ENCODE measurements at regions not wholly inside any gene's neighbourhood (a gene's known extent, or its start where the extent isn't known, plus 50 kb on each side); places are given as distances from the start of the nearest gene placed in this dataset.
A peak's percentile ranks its signal among the peaks of the same experiment; 100 is the strongest.

DNA sequence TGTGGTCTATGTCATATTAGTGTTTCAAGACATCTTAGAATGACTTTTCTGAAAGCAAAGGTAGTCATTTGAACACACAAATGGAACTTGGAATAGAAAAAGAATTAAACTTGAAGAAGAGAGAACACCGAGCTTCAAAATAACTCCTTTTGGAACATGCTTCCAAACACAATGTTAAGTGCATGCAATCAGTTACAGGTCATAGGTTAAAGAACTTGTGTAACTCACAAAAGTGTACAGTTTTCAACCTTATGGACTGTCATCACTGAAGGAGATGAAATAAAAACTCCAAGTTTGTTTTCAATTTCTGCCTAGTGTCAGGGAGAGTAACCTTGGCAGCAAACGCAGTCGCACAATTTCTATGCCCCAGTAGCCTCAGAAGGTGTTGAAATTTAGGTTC, 192.9 kb upstream of the NECTIN3 start:
- peaks cover 2% of the 10 kb centered on the region for H3K4me1 Mint-ChIP-seq
- H3K36me3 ChIP-seq (ENCODE audit: control insufficient read depth, insufficient read depth, low read length): no peaks in the 10 kb centered on the region
- H3K27me3 ChIP-seq (ENCODE audit: control insufficient read depth, insufficient read depth, low read length, poor library complexity, severe bottlenecking): no peaks in the 10 kb centered on the region
- H3K9ac ChIP-seq (ENCODE audit: extremely low read depth, low read length, poor library complexity, severe bottlenecking): no peak overlapping the region
- H3K27ac Mint-ChIP-seq: no peak overlapping the region
- peaks cover 19% of the 10 kb centered on the region for H3K9me3 Mint-ChIP-seq
- H3K4me1 ChIP-seq (ENCODE audit: control insufficient read depth, insufficient read depth, low read length): no peaks in the 10 kb centered on the region
- WGBS, 2 experiments (ENCODE audit: insufficient coverage in 1 of 2, insufficient read length in 1 of 2): 96 to 100% methylated on average over 2 to 3 of the region's 3 CpGs
- H3K4me3 ChIP-seq (ENCODE audit: low read length): no peak overlapping the region
- no peak overlapping the region for H3K27ac ChIP-seq (ENCODE audit: low read depth, low read length)
- peaks cover 2% of the 10 kb centered on the region for H3K36me3 Mint-ChIP-seq (ENCODE audit: low read depth)
- H3K9me3 ChIP-seq (ENCODE audit: control insufficient read depth, low read length): peaks cover 18% of the 10 kb centered on the region
- DNase-seq: no peak
- TF ChIP-seq, protein P1, sequence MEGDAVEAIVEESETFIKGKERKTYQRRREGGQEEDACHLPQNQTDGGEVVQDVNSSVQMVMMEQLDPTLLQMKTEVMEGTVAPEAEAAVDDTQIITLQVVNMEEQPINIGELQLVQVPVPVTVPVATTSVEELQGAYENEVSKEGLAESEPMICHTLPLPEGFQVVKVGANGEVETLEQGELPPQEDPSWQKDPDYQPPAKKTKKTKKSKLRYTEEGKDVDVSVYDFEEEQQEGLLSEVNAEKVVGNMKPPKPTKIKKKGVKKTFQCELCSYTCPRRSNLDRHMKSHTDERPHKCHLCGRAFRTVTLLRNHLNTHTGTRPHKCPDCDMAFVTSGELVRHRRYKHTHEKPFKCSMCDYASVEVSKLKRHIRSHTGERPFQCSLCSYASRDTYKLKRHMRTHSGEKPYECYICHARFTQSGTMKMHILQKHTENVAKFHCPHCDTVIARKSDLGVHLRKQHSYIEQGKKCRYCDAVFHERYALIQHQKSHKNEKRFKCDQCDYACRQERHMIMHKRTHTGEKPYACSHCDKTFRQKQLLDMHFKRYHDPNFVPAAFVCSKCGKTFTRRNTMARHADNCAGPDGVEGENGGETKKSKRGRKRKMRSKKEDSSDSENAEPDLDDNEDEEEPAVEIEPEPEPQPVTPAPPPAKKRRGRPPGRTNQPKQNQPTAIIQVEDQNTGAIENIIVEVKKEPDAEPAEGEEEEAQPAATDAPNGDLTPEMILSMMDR (conservative IDR thresholded peaks at IDR 0.05): no peak
- no peaks in the 10 kb centered on the region for H3K27me3 Mint-ChIP-seq (ENCODE audit: insufficient read depth)
- no peak overlapping the region for H3K4me3 Mint-ChIP-seq

DNA sequence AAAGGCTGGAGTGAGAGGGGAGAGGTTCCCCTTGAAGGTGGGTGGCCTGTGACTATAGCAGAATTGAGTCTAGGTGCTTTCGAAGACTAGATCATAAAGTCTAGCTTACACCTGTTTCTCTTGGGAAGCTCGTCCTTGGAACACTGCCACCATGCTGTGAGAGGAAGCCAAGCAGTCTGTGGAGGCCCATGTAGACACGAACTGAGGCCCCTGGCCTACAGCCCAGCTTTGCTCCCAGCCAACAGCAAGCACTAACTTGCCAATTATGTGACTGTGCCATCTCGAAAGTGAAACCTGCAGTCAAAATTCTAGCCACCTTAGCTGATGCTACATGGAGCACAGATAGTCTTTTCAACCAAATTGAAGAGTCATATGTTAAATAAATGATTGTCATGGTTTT, 190.5 kb upstream of the NECTIN3 start:
- no peak overlapping the region for H3K9ac ChIP-seq (ENCODE audit: extremely low read depth, low read length, poor library complexity, severe bottlenecking)
- no peak overlapping the region for H3K4me3 ChIP-seq (ENCODE audit: low read length)
- TF ChIP-seq, protein P1 (conservative IDR thresholded peaks at IDR 0.05): peak; percentile 69
- Mint-ChIP-seq H3K27ac (peak overlapping the region; percentile 21), H3K4me3 (no peak overlapping the region), H3K36me3 (ENCODE audit: low read depth) (no peaks in the 10 kb centered on the region), H3K4me1 (peaks cover 2% of the 10 kb centered on the region), H3K9me3 (no peaks in the 10 kb centered on the region), H3K27me3 (ENCODE audit: insufficient read depth) (no peaks in the 10 kb centered on the region)
- H3K9me3 ChIP-seq (ENCODE audit: control insufficient read depth, low read length): no peaks in the 10 kb centered on the region
- H3K4me1 ChIP-seq (ENCODE audit: control insufficient read depth, insufficient read depth, low read length): no peaks in the 10 kb centered on the region
- no peaks in the 10 kb centered on the region for H3K27me3 ChIP-seq (ENCODE audit: control insufficient read depth, insufficient read depth, low read length, poor library complexity, severe bottlenecking)
- H3K36me3 ChIP-seq (ENCODE audit: control insufficient read depth, insufficient read depth, low read length): no peaks in the 10 kb centered on the region
- DNase-seq: peak; percentile 65
- no peak overlapping the region for H3K27ac ChIP-seq (ENCODE audit: low read depth, low read length)
- WGBS, 2 experiments (ENCODE audit: insufficient coverage in 1 of 2, insufficient read length in 1 of 2): 78 to 82% methylated on average over 3 to 4 of the region's 4 CpGs

DNA sequence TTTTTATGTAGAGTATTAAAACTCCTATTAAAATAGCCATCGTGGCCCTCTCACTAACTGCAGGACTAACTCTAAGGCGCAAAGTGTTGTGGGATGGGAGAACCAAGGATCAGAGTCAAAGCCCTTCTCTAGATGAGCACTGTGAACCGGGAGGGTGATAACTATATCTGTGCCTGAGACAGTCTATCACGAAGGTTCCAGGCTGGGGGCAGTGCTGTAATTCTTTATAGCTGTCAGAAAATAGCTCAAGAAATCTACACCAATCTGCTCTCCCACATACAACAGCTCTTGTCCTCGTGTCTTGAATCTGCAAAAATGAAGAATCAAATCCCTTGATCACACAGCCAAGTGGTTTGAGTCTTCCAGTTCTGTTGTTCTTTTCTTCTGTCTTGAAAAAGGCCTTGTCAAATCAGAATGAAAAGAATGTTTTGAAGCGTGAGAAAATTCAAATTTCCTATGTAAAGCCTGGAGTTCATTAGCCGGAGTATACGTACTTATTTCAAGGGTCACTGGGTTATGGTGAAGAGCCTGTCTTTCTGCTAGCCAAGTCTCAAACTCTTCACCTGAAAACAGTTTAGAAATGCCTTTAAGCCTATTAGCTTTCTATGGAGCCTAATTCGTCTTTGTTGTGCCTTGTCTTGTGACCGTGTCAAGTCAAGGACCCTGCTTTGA, 185.3 kb upstream of the NECTIN3 start:
- TF ChIP-seq, protein P1 (conservative IDR thresholded peaks at IDR 0.05): no peak
- Histone ChIP-seq H3K9me3 (ENCODE audit: control insufficient read depth, low read length) (no peaks in the 10 kb centered on the region), H3K9ac (ENCODE audit: extremely low read depth, low read length, poor library complexity, severe bottlenecking) (no peak overlapping the region), H3K4me1 (ENCODE audit: control insufficient read depth, insufficient read depth, low read length) (no peaks in the 10 kb centered on the region), H3K27ac (ENCODE audit: low read depth, low read length) (peak overlapping the region; percentile 52), H3K27me3 (ENCODE audit: control insufficient read depth, insufficient read depth, low read length, poor library complexity, severe bottlenecking) (no peaks in the 10 kb centered on the region), H3K4me3 (ENCODE audit: low read length) (no peak overlapping the region), H3K36me3 (ENCODE audit: control insufficient read depth, insufficient read depth, low read length) (no peaks in the 10 kb centered on the region)
- Mint-ChIP-seq H3K27me3 (ENCODE audit: insufficient read depth) (no peaks in the 10 kb centered on the region), H3K36me3 (ENCODE audit: low read depth) (peaks cover 3% of the 10 kb centered on the region), H3K27ac (no peak overlapping the region), H3K4me1 (peaks cover 6% of the 10 kb centered on the region), H3K9me3 (peaks cover 9% of the 10 kb centered on the region), H3K4me3 (no peak overlapping the region)
- DNase-seq: no peak
- WGBS, 2 experiments (ENCODE audit: insufficient coverage in 1 of 2, insufficient read length in 1 of 2): 58 to 88% methylated on average over 4 to 10 of the region's 10 CpGs

Data from endodermal cell (in vitro differentiated cells).